GM12878 (cell line): ENCODE measurements at regions not wholly inside any gene's neighbourhood (a gene's known extent, or its start where the extent isn't known, plus 50 kb on each side); places are given as distances from the start of the nearest gene placed in this dataset.

Source experiments
- ATAC-seq: fragments of 200-7000 bp; cut with Tn5 transposase; 3 replicates; pipeline ENCODE4 v1.9.1; 2020; ENCODE audit warnings: mild to moderate bottlenecking, moderate library complexity
- BruUV-seq: library from RNA; stranded (reverse); fragments of 400-500 nt; replicated peaks from 2 replicates; lab custom pipeline; 2021; lab: Mats Ljungman, UMichigan
- CTCF ChIA-PET: fragments of 300-600 bp; sonication (Branson Sonifier 250); formaldehyde crosslinking; extraction: SDS; loops from one replicate; lab custom pipeline; 2021; ENCODE audit warnings: inconsistent platforms; lab: Yijun Ruan, JAX
- POLR2A ChIA-PET: fragments of 350-600 bp; formaldehyde crosslinking; extraction: SDS; loops from one replicate; lab custom pipeline; 2021; ENCODE audit warnings: inconsistent platforms; lab: Charles Lee
- RAD21 ChIA-PET: fragments of 300-600 bp; sonication (Branson Sonifier 250); formaldehyde crosslinking; loops from one replicate; lab custom pipeline; 2023; ENCODE audit warnings: antibody characterized with exemption; ENCODE audit not compliant: unreplicated experiment; lab: Charles Lee
- SMC1A ChIA-PET: fragments of 300-600 bp; sonication (Branson Sonifier 250); formaldehyde crosslinking; loops from one replicate; lab custom pipeline; 2023; ENCODE audit not compliant: unreplicated experiment, uncharacterized antibody; lab: Charles Lee
- DNase-seq: peaks from one replicate; pipeline ENCODE4 v3.0.0-alpha.2; 2011; ENCODE audit warnings: low read depth, low spot score
- FAIRE-seq: peaks from 3 replicates; lab custom pipeline; 2011; peaks lifted over from hg19 to GRCh38; lab: Jason Lieb, UNC
- H2AFZ ChIP-seq: 2 replicates; pipeline ENCODE4 v1.6.0; 2011; ENCODE audit warnings: low read depth, low read length, control low read depth; ENCODE audit not compliant: control insufficient read depth
- H3K27ac ChIP-seq: 2 replicates; pipeline ENCODE4 v1.5.1; 2011; ENCODE audit warnings: control low read depth; ENCODE audit not compliant: control insufficient read depth, insufficient read depth
- H3K27me3 ChIP-seq, 2 experiments: replicated peaks in 1 of 2; 2 replicates each; pipeline versions ENCODE4 v1.6.0 to v1.6.1; 2011; ENCODE audit warnings: low read length in 1 of 2; ENCODE audit not compliant: control insufficient read depth in 2 of 2, insufficient read depth in 2 of 2
- H3K36me3 ChIP-seq, 2 experiments: 2 replicates each; pipeline ENCODE4 v1.5.1; 2011; ENCODE audit warnings: low read length in 1 of 2; ENCODE audit not compliant: control insufficient read depth in 2 of 2, insufficient read depth in 2 of 2
- H3K4me1 ChIP-seq: 2 replicates; pipeline ENCODE4 v1.6.1; 2011; ENCODE audit warnings: mild to moderate bottlenecking, low read length, moderate library complexity, mixed read lengths; ENCODE audit not compliant: control insufficient read depth, insufficient read depth
- H3K4me2 ChIP-seq: 2 replicates; pipeline ENCODE4 v1.6.0; 2011; ENCODE audit warnings: control low read depth; ENCODE audit not compliant: control insufficient read depth, insufficient read depth
- H3K4me3 ChIP-seq: fragments of 200-600 bp; sonication (generic); 2 replicates; pipeline ENCODE4 v1.5.1; 2016
- H3K79me2 ChIP-seq: 2 replicates; pipeline ENCODE4 v1.6.0; 2011; ENCODE audit warnings: low read length; ENCODE audit not compliant: control insufficient read depth, insufficient read depth
- H3K9ac ChIP-seq: 2 replicates; pipeline ENCODE4 v1.8.0; 2011; ENCODE audit warnings: low read length, control low read depth, mixed read lengths; ENCODE audit not compliant: control insufficient read depth, insufficient read depth
- H3K9me3 ChIP-seq: replicated peaks from 3 replicates; pipeline ENCODE4 v1.5.1; 2011; ENCODE audit warnings: mild to moderate bottlenecking, low read length; ENCODE audit not compliant: control insufficient read depth, insufficient read depth
- H4K20me1 ChIP-seq: 2 replicates; pipeline ENCODE4 v1.6.0; 2011; ENCODE audit not compliant: control insufficient read depth, insufficient read depth
- ASH2L ChIP-seq: fragments of 300-600, 200-600 bp; sonication (generic); IDR thresholded peaks from 2 replicates; pipeline ENCODE4 v1.6.1; 2017; ENCODE audit warnings: low read depth, mild to moderate bottlenecking, borderline replicate concordance
- HDGF ChIP-seq: fragments of 450-650 bp; IDR thresholded peaks from 2 replicates; pipeline ENCODE4 v1.6.1; 2016; ENCODE audit warnings: antibody characterized with exemption
- IRF4 ChIP-seq: IDR thresholded peaks from 2 replicates; pipeline ENCODE4 v1.6.1; 2011; ENCODE audit warnings: low read depth, low read length
- RBBP5 ChIP-seq: fragments of 200-600 bp; sonication (generic); conservative IDR thresholded peaks from 2 replicates; pipeline ENCODE4 v1.6.1; 2016
- SPI1 ChIP-seq: IDR thresholded peaks from 2 replicates; pipeline ENCODE4 v1.6.1; 2011; ENCODE audit warnings: low read depth, mild to moderate bottlenecking, low read length, moderate library complexity, borderline replicate concordance; ENCODE audit not compliant: insufficient read depth
- SREBF1 ChIP-seq: IDR thresholded peaks from 2 replicates; pipeline ENCODE4 v1.6.1; 2012; ENCODE audit warnings: mild to moderate bottlenecking, low read length
- STAT3 ChIP-seq: IDR thresholded peaks from 2 replicates; pipeline ENCODE4 v1.6.1; 2011; ENCODE audit warnings: low read depth, low read length, improper control_type of control experiment
- YBX1 ChIP-seq: fragments of 450-650 bp; IDR thresholded peaks from 2 replicates; pipeline ENCODE4 v1.6.1; 2016; ENCODE audit warnings: antibody characterized with exemption
- ZNF217 ChIP-seq: fragments of 450-650 bp; IDR thresholded peaks from 2 replicates; pipeline ENCODE4 v1.6.1; 2017; ENCODE audit warnings: antibody characterized with exemption, mild to moderate bottlenecking
- ZZZ3 ChIP-seq: IDR thresholded peaks from 2 replicates; pipeline ENCODE4 v1.6.1; 2011; ENCODE audit warnings: low read depth; ENCODE audit not compliant: control insufficient read depth, insufficient read length
- WGBS: methylation state at CpG from one replicate; pipeline ENCODE4 v1.1.6; 2016; ENCODE audit warnings: low lambda C conversion rate; ENCODE audit not compliant: insufficient replicate concordance, insufficient coverage; ENCODE audit errors: missing lambda C conversion rate; 5-methylcytosine and 5-hydroxymethylcytosine counted together
- in situ Hi-C: fragments of 300-500 bp; cut with MboI; formaldehyde crosslinking; loops from 9 replicates; pipeline ENCODE4 v1.14.3; 2018; ENCODE audit warnings: mixed read lengths
- intact Hi-C: fragments of 100-400 bp; cut with micrococcal nuclease; formaldehyde crosslinking; loops from one replicate; pipeline ENCODE4 v1.14.2; 2022; ENCODE audit not compliant: unreplicated experiment
- TF ChIP-seq, protein P1 (sequence below): fragments of 450-650 bp; conservative IDR thresholded peaks from 2 replicates; pipeline ENCODE4 v1.6.1; 2017; ENCODE audit warnings: mild to moderate bottlenecking, moderate library complexity
- TF ChIP-seq, protein P2 (sequence below): fragments of 450-650 bp; formaldehyde crosslinking; IDR thresholded peaks from 2 replicates; pipeline ENCODE4 v1.4.0; 2022; ENCODE audit warnings: mild to moderate bottlenecking, moderate library complexity
- TF ChIP-seq, protein P3 (sequence below): fragments of 450-650 bp; IDR thresholded peaks from 2 replicates; pipeline ENCODE4 v1.6.1; 2018; ENCODE audit warnings: borderline replicate concordance, mild to moderate bottlenecking; ENCODE audit not compliant: partially characterized antibody

DNA sequence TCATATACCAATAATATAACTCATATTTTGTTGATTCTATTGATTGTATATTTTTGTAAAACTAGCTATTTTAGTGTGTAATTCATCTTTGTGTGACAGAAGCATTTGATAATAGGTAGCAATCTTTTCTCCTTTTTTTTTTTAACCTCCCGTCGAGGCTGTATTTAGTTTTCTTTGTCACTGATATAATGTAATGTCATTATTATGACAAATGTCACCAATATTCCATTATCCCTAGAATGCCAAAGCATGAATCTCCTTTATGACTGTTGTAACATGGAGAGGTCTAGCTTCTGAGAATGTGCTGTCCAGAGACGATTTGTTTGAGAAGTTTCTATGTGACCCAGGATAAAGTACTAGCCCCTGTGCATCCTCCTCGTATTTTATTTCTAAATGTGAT is 639.0 kb upstream of the ATXN7L3B start (continued):
- no peak for TF ChIP-seq SREBF1
- TF ChIP-seq, protein P1, sequence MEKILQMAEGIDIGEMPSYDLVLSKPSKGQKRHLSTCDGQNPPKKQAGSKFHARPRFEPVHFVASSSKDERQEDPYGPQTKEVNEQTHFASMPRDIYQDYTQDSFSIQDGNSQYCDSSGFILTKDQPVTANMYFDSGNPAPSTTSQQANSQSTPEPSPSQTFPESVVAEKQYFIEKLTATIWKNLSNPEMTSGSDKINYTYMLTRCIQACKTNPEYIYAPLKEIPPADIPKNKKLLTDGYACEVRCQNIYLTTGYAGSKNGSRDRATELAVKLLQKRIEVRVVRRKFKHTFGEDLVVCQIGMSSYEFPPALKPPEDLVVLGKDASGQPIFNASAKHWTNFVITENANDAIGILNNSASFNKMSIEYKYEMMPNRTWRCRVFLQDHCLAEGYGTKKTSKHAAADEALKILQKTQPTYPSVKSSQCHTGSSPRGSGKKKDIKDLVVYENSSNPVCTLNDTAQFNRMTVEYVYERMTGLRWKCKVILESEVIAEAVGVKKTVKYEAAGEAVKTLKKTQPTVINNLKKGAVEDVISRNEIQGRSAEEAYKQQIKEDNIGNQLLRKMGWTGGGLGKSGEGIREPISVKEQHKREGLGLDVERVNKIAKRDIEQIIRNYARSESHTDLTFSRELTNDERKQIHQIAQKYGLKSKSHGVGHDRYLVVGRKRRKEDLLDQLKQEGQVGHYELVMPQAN: no peak
- TF ChIP-seq RBBP5: no peak
- TF ChIP-seq, all 136 proteins: peak for 0

DNA sequence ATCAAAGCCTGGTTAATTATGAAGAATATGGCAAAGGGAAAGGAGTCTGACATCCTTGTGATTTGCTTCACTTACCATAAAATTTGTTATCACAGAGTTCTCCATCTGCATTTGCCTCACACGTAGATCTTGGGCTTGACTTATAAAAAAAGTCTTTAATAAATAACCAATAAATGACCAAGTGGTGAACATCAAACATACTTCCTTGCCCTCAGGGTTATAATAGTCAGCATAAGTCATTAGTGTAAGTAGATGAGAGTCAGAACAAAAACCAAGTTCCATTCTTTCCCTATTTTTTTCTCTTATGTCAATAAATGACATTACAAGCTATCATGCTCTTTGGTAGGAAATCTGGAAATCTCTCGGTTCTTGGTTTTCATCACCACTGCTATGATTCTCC is 635.4 kb upstream of the ATXN7L3B start:
- Histone ChIP-seq H3K4me1 (no peaks in the 10 kb centered on the region), H3K27me3 (no peaks in the 10 kb centered on the region), H3K4me3 (no peak overlapping the region), H3K4me2 (no peak overlapping the region), H2AFZ (no peak overlapping the region), H3K9me3 (no peaks in the 10 kb centered on the region), H3K36me3 (no peaks in the 10 kb centered on the region), H3K27ac (no peak overlapping the region), H4K20me1 (no peaks in the 10 kb centered on the region)
- RAD21 ChIA-PET: no interaction called here
- CTCF ChIA-PET: no interaction called here
- SMC1A ChIA-PET: no interaction called here
- intact Hi-C loops (no loop called here), in situ Hi-C loops (no loop called here)
- WGBS: 29% methylated on average over 2 of the region's 2 CpGs
- FAIRE-seq: no peak
- TF ChIP-seq, protein P2, sequence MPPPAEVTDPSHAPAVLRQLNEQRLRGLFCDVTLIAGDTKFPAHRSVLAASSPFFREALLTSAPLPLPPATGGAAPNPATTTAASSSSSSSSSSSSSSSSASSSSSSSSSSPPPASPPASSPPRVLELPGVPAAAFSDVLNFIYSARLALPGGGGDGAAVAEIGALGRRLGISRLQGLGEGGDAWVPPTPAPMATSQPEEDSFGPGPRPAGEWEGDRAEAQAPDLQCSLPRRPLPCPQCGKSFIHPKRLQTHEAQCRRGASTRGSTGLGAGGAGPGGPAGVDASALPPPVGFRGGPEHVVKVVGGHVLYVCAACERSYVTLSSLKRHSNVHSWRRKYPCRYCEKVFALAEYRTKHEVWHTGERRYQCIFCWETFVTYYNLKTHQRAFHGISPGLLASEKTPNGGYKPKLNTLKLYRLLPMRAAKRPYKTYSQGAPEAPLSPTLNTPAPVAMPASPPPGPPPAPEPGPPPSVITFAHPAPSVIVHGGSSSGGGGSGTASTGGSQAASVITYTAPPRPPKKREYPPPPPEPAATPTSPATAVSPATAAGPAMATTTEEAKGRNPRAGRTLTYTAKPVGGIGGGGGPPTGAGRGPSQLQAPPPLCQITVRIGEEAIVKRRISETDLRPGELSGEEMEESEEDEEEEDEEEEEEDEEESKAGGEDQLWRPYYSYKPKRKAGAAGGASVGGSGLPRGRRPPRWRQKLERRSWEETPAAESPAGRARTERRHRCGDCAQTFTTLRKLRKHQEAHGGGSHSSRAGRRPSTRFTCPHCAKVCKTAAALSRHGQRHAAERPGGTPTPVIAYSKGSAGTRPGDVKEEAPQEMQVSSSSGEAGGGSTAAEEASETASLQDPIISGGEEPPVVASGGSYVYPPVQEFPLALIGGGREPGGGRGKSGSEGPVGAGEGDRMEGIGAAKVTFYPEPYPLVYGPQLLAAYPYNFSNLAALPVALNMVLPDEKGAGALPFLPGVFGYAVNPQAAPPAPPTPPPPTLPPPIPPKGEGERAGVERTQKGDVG (CRISPR knock-in tag): no peak
- TF ChIP-seq ASH2L (no peak), IRF4 (no peak), HDGF (no peak), SPI1 (no peak), ZNF217 (no peak), STAT3 (no peak), ZZZ3 (no peak), YBX1 (no peak)
- TF ChIP-seq, protein P3, sequence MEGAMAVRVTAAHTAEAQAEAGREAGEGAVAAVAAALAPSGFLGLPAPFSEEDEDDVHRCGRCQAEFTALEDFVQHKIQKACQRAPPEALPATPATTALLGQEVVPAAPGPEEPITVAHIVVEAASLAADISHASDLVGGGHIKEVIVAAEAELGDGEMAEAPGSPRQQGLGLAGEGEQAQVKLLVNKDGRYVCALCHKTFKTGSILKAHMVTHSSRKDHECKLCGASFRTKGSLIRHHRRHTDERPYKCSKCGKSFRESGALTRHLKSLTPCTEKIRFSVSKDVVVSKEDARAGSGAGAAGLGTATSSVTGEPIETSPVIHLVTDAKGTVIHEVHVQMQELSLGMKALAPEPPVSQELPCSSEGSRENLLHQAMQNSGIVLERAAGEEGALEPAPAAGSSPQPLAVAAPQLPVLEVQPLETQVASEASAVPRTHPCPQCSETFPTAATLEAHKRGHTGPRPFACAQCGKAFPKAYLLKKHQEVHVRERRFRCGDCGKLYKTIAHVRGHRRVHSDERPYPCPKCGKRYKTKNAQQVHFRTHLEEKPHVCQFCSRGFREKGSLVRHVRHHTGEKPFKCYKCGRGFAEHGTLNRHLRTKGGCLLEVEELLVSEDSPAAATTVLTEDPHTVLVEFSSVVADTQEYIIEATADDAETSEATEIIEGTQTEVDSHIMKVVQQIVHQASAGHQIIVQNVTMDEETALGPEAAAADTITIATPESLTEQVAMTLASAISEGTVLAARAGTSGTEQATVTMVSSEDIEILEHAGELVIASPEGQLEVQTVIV: no peak
- TF ChIP-seq, all 136 proteins: peak for 0
- ATAC-seq (no peak), DNase-seq (no peak)
- POLR2A ChIA-PET: no interaction called here
- Histone ChIP-seq H3K79me2 (no peaks in the 10 kb centered on the region), H3K9ac (no peak overlapping the region)
- no TSS peak for BruUV-seq
